Testis (tissue), 2 donors: ENCODE measurements at regions not wholly inside any gene's neighbourhood (a gene's known extent, or its start where the extent isn't known, plus 50 kb on each side); places are given as distances from the start of the nearest gene placed in this dataset.
"Not testable (repeated sequence)": the region's sequence is repeated elsewhere in the genome, so short reads cannot be mapped to it uniquely, and the experiment has no call there.

Experiments used
- DNase-seq: peaks from one replicate; pipeline ENCODE4 v3.0.0-alpha.2; 2019
- H3K27ac ChIP-seq, 2 donors: fragments of 200-600 bp; sonication (generic); one replicate each; pipeline ENCODE4 v1.5.1; 2019
- H3K27me3 ChIP-seq: fragments of 200-600 bp; sonication (generic); one replicate; pipeline ENCODE4 v1.5.1; 2019
- H3K36me3 ChIP-seq: fragments of 200-600 bp; sonication (generic); one replicate; pipeline ENCODE4 v1.5.1; 2017; ENCODE audit warnings: low read depth; ENCODE audit errors: missing control alignments
- H3K4me1 ChIP-seq: fragments of 200-600 bp; sonication (generic); one replicate; pipeline ENCODE4 v1.5.1; 2019
- H3K4me3 ChIP-seq, 2 donors: fragments of 200-600 bp; sonication (generic); one replicate each; pipeline ENCODE4 v1.5.1; 2017 to 2019
- H3K9me3 ChIP-seq: fragments of 200-600 bp; sonication (generic); one replicate; pipeline ENCODE4 v1.5.1; 2017
- CTCF ChIP-seq, 3 experiments: fragments of 450-650 bp in 2 of 3; fragments of 200-600 bp in 1 of 3; sonication (generic) in 1 of 3; IDR thresholded peaks; one replicate each; pipeline ENCODE4 v1.5.1; 2016 to 2019; ENCODE audit warnings: antibody characterized with exemption in 3 of 3, mild to moderate bottlenecking in 2 of 3, moderate library complexity in 1 of 3
- POLR2A ChIP-seq: fragments of 450-650 bp; IDR thresholded peaks from one replicate; pipeline ENCODE4 v1.6.1; 2017; ENCODE audit warnings: antibody characterized with exemption, mild to moderate bottlenecking, moderate library complexity
- WGBS, 2 donors: methylation state at CpG; one replicate each; pipeline ENCODE4 v1.1.5; 2018; 5-methylcytosine and 5-hydroxymethylcytosine counted together
- intact Hi-C: fragments of 100-400 bp; cut with DNase I; formaldehyde crosslinking; loops from one replicate; pipeline ENCODE4 v1.15.1; 2023; ENCODE audit warnings: low total_unique reads

DNA sequence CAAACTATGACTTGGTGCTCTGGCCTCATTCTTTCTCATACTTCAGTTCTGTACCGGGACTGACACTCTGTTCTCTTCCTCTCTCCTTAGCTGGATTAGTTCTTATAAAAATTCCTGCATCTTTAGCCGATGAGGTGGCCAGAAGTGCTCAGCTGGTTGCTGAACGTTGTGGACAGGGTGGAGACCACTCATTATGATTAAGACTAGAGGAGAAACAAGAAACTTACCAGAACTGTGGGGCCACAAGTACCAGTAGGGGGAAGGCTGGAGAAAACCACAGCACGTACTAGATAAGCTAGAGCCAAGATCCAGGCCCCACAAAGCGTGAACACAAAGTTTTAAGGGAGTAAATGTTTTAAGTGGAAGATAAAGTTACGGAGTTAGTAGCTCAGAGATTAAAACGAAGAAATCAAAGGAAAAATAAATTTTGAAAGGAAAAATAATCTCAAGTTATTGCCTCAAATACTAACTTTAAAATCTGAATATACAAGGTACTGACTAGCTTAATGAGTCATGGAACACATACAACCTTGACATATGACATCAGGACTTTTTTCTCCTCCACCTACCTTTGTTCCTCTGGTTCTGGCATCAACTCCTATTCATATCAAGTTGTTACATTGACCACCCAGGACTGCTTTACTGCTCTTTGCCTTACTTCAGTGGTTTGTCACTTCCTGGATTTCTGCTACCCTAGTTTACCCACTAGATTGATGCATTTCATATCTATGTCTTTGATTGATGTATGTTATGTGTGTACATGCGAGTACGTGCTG is 469.0 kb downstream of the TFEC start:
- Histone ChIP-seq H3K9me3 (no peaks in the 10 kb centered on the region), H3K27me3 (no peaks in the 10 kb centered on the region), H3K4me1 (peaks cover 6% of the 10 kb centered on the region), H3K36me3 (no peaks in the 10 kb centered on the region), H3K27ac (peak overlapping the region in 1 of 2 donors; percentile 6), H3K4me3 (no peak overlapping the region)
- DNase-seq = peak; percentile 29
- TF ChIP-seq CTCF (IDR thresholded peaks at IDR 0.05) (no peak), POLR2A (no peak)
- WGBS, 2 donors = 51 to 54% methylated on average over 9 of the region's 9 CpGs
- intact Hi-C loops = no loop called here

DNA sequence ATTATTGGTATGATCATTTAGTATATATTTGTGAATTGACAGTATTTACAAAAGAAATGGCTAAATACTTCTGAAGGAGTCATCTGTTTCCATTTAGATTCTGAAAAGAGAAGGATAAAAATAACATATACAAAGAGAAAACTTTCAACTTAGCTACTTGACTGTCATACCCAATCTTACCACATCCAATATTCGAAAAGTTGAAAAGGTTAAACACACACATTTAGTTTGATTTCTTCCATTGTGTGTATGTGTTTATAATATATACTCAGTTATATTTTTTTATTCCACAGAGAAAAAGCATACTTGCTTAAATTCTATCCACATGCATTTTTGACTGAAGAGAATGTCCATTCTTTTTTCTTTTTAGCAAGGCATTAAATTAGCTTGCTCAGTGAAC is 470.7 kb downstream of the TFEC start:
- intact Hi-C loops = no loop called here
- H3K4me1 ChIP-seq = peaks cover 6% of the 10 kb centered on the region
- H3K9me3 ChIP-seq = no peaks in the 10 kb centered on the region
- TF ChIP-seq POLR2A (no peak), CTCF (IDR thresholded peaks at IDR 0.05) (peak in 1 of 3 experiments; percentile 9)
- H3K4me3 ChIP-seq = no peak overlapping the region
- no peak overlapping the region for H3K27ac ChIP-seq
- no peak for DNase-seq
- WGBS, 2 donors = 89 to 98% methylated on average over 1 of the region's 1 CpG
- H3K27me3 ChIP-seq = no peaks in the 10 kb centered on the region
- no peaks in the 10 kb centered on the region for H3K36me3 ChIP-seq

- Histone ChIP-seq H3K4me3 (no peak overlapping the region), H3K9me3 (no peaks in the 10 kb centered on the region), H3K27me3 (no peaks in the 10 kb centered on the region), H3K4me1 (peaks cover 6% of the 10 kb centered on the region), H3K27ac (no peak overlapping the region), H3K36me3 (no peaks in the 10 kb centered on the region)
- no peak for DNase-seq
- WGBS, 2 donors = 86 to 98% methylated on average over 1 of the region's 1 CpG
- TF ChIP-seq CTCF (IDR thresholded peaks at IDR 0.05) (no peak), POLR2A (no peak)
- intact Hi-C loops = no loop called here
Observed at GRCh38 chr7:115558161-115558560, 472.4 kb downstream of the TFEC start.

GRCh38 chr7:115557296-115557695 is 473.3 kb downstream of the TFEC start:
- H3K4me1 ChIP-seq, intact Hi-C loops, H3K36me3 ChIP-seq, H3K4me3 ChIP-seq, H3K9me3 ChIP-seq, H3K27me3 ChIP-seq, H3K27ac ChIP-seq, DNase-seq: not testable (repeated sequence)
- 90 to 97% methylated on average over 2 of the region's 2 CpGs for WGBS, 2 donors

DNA sequence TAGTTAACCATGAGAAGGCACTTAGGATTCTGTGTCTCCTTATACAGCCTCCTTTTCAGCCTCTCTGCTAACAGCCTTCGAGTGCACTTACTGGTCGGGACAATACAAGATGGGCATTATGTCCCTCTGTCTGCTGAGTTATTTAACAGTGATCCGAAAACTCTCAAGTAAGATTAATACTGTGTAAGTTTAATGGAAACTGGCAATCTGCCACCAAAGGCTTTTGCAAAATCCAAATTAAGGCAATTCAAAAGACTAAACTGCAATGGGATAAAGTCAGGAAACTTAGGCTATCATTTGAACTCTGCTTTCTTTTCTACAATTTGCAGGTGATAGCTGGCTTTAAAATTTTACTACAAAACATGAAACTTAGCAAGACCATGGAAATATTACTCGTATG is 477.8 kb downstream of the TFEC start:
- Histone ChIP-seq H3K36me3 (no peaks in the 10 kb centered on the region), H3K4me1 (no peaks in the 10 kb centered on the region), H3K9me3 (no peaks in the 10 kb centered on the region), H3K27ac (no peak overlapping the region), H3K4me3 (no peak overlapping the region), H3K27me3 (no peaks in the 10 kb centered on the region)
- no peak for DNase-seq
- TF ChIP-seq POLR2A (no peak), CTCF (IDR thresholded peaks at IDR 0.05) (no peak)
- WGBS, 2 donors = 66 to 68% methylated on average over 4 of the region's 4 CpGs
- intact Hi-C loops = no loop called here
